ENCODE measurements at regions not wholly inside any gene's neighbourhood (a gene's known extent, or its start where the extent isn't known, plus 50 kb on each side); places are given as distances from the start of the nearest gene placed in this dataset.

DNA sequence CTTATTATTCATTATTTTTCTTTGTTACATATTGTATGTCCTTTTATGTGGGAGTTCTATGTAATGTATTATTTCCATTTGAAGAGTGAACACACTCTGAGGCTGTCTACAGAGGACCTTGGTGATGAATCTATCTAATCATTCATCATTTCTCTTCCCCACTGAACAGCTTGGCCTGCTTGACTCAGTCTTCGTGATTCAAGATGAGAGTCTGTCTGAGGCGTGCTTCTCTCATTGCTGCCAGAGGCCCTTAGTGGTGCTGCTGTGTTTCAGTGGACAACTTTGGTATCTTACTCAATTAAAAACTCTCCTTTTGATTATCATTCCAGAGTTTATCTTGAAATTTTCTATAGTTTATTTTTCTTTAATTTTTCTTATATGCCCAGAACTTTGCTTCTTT lies 318.1 kb upstream of the DAB2 start:
- no peaks in the 10 kb centered on the region for H3K4me1 ChIP-seq (ENCODE audit: insufficient read depth, low read length)
- TF ChIP-seq, protein P1, sequence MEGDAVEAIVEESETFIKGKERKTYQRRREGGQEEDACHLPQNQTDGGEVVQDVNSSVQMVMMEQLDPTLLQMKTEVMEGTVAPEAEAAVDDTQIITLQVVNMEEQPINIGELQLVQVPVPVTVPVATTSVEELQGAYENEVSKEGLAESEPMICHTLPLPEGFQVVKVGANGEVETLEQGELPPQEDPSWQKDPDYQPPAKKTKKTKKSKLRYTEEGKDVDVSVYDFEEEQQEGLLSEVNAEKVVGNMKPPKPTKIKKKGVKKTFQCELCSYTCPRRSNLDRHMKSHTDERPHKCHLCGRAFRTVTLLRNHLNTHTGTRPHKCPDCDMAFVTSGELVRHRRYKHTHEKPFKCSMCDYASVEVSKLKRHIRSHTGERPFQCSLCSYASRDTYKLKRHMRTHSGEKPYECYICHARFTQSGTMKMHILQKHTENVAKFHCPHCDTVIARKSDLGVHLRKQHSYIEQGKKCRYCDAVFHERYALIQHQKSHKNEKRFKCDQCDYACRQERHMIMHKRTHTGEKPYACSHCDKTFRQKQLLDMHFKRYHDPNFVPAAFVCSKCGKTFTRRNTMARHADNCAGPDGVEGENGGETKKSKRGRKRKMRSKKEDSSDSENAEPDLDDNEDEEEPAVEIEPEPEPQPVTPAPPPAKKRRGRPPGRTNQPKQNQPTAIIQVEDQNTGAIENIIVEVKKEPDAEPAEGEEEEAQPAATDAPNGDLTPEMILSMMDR (conservative IDR thresholded peaks at IDR 0.05) = no peak
- H3K56ac ChIP-seq (ENCODE audit: insufficient read length, low read depth, low read length) = no peak overlapping the region
- DNase-seq = no peak
- no peaks in the 10 kb centered on the region for H3K27me3 ChIP-seq (ENCODE audit: insufficient read depth, low read length)
- no peaks in the 10 kb centered on the region for H3K36me3 Mint-ChIP-seq (ENCODE audit: insufficient read depth in 1 of 3, low read depth in 3 of 3)
- H3T11ph ChIP-seq (ENCODE audit: low read length) = no peak overlapping the region
- H4K91ac ChIP-seq (ENCODE audit: insufficient read length, low read depth, low read length) = no peak overlapping the region
- no peak overlapping the region for H3K4me3 Mint-ChIP-seq
- no peak overlapping the region for H2BK5ac ChIP-seq (ENCODE audit: insufficient read length, low read length)
- no peak overlapping the region for H3K14ac ChIP-seq (ENCODE audit: insufficient read depth, low read length)
- no peak overlapping the region for H4K8ac ChIP-seq (replicated peaks; ENCODE audit: insufficient read length, low read depth, low read length)
- no peak overlapping the region for H2BK12ac ChIP-seq (ENCODE audit: insufficient read length, low read depth, low read length)
- no peak overlapping the region for H3K23ac ChIP-seq (ENCODE audit: insufficient read length, low read depth, low read length)
- no peaks in the 10 kb centered on the region for H4K20me1 ChIP-seq (ENCODE audit: control insufficient read depth, insufficient read depth, insufficient read length)
- no peak overlapping the region for H2BK120ac ChIP-seq (ENCODE audit: low read depth, low read length, poor library complexity, severe bottlenecking)
- H3K27ac ChIP-seq (ENCODE audit: insufficient read length, low read depth, low read length) = no peak overlapping the region
- no peak overlapping the region for H3K18ac ChIP-seq (ENCODE audit: insufficient read length, low read depth, low read length)
- no peaks in the 10 kb centered on the region for H3K79me1 ChIP-seq (ENCODE audit: insufficient read depth, low read depth, low read length, poor library complexity, severe bottlenecking)
- H3K4me2 ChIP-seq (ENCODE audit: insufficient read depth, insufficient read length, low read length) = no peak overlapping the region
- H3K4me1 Mint-ChIP-seq = no peaks in the 10 kb centered on the region
- no peak overlapping the region for H2BK15ac ChIP-seq (ENCODE audit: low read depth, low read length)
- no peaks in the 10 kb centered on the region for H3K79me2 ChIP-seq (ENCODE audit: insufficient read depth, low read length)
- H2AFZ ChIP-seq (ENCODE audit: low read length) = no peak overlapping the region
- no peaks in the 10 kb centered on the region for H3K23me2 ChIP-seq (ENCODE audit: insufficient read length, low read depth, low read length, poor library complexity, severe bottlenecking)
- H4K5ac ChIP-seq (ENCODE audit: insufficient read length, low read depth, low read length) = no peak overlapping the region
- no CpG with 5 or more reads among the region's 2 CpGs for WGBS (ENCODE audit: extremely low coverage, insufficient read length, low lambda C conversion rate)
- H3K27me3 Mint-ChIP-seq (ENCODE audit: low read depth) = no peaks in the 10 kb centered on the region
- no peaks in the 10 kb centered on the region for H3K9me3 ChIP-seq (ENCODE audit: control insufficient read depth, low read depth, low read length)
- no peaks in the 10 kb centered on the region for H3K9me3 Mint-ChIP-seq
- H3K9ac ChIP-seq (ENCODE audit: extremely low read depth, insufficient read length, low read length) = no peak overlapping the region
- no peak overlapping the region for H3K4ac ChIP-seq (ENCODE audit: low read depth, low read length)
- no peak overlapping the region for H2AK5ac ChIP-seq (ENCODE audit: insufficient read length, low read length)
- no peak overlapping the region for H3K27ac Mint-ChIP-seq
- H2BK20ac ChIP-seq (ENCODE audit: low read depth, low read length, poor library complexity, severe bottlenecking) = no peak overlapping the region

Measured in H9 (cell line).